IMR-90 (cell line): ENCODE measurements at regions not wholly inside any gene's neighbourhood (a gene's known extent, or its start where the extent isn't known, plus 50 kb on each side); places are given as distances from the start of the nearest gene placed in this dataset.

Experiments used
- ATAC-seq: fragments of 200-7000 bp; cut with Tn5 transposase; 2 replicates; pipeline ENCODE4 v1.9.1; 2020; ENCODE audit warnings: low read depth, mild to moderate bottlenecking, moderate library complexity
- BruUV-seq: library from RNA; stranded (reverse); fragments of 400-500 nt; replicated peaks from 2 replicates; lab custom pipeline; 2021; lab: Mats Ljungman, UMichigan
- CTCF ChIA-PET: fragments of 300-600 bp; formaldehyde crosslinking; extraction: SDS; loops from one replicate; lab custom pipeline; 2021; ENCODE audit warnings: antibody characterized with exemption; lab: Yijun Ruan, JAX
- POLR2A ChIA-PET: fragments of 300-600 bp; sonication (Branson Sonifier 250); formaldehyde crosslinking; loops from one replicate; lab custom pipeline; 2022; ENCODE audit warnings: antibody characterized with exemption; ENCODE audit not compliant: unreplicated experiment; lab: Charles Lee
- DNase-seq: peaks from one replicate; pipeline ENCODE4 v3.0.0; 2013
- H2AFZ ChIP-seq: replicated peaks from 2 replicates; pipeline ENCODE3; 2013; ENCODE audit warnings: low read length, mild to moderate bottlenecking; ENCODE audit not compliant: poor library complexity
- H2AK5ac ChIP-seq: 2 replicates; pipeline ENCODE4 v1.6.1; 2013; ENCODE audit warnings: low read depth, low read length, inconsistent platforms
- H2AK9ac ChIP-seq: replicated peaks from 2 replicates; pipeline ENCODE3; 2013; ENCODE audit warnings: mild to moderate bottlenecking, low read depth, low read length, moderate library complexity; ENCODE audit not compliant: poor library complexity
- H2BK120ac ChIP-seq: 2 replicates; pipeline ENCODE4 v1.6.1; 2013; ENCODE audit warnings: low read depth, low read length, inconsistent platforms
- H2BK15ac ChIP-seq: 3 replicates; pipeline ENCODE4 v1.6.1; 2013; ENCODE audit warnings: low read depth, low read length, inconsistent platforms
- H2BK20ac ChIP-seq: 2 replicates; pipeline ENCODE4 v1.6.1; 2013; ENCODE audit warnings: low read depth, mild to moderate bottlenecking, inconsistent platforms, low read length, moderate library complexity
- H2BK5ac ChIP-seq: 2 replicates; pipeline ENCODE4 v1.6.1; 2013; ENCODE audit warnings: mild to moderate bottlenecking, low read depth, low read length, inconsistent platforms; ENCODE audit not compliant: poor library complexity, severe bottlenecking
- H3K14ac ChIP-seq: replicated peaks from 2 replicates; pipeline ENCODE4 v1.6.1; 2013; ENCODE audit warnings: low read depth, low read length, inconsistent platforms
- H3K18ac ChIP-seq: 2 replicates; pipeline ENCODE4 v1.6.1; 2013; ENCODE audit warnings: low read depth, low read length, control low read depth
- H3K23ac ChIP-seq: 2 replicates; pipeline ENCODE4 v1.6.1; 2013; ENCODE audit warnings: low read depth, low read length, inconsistent platforms
- H3K27ac ChIP-seq: 2 replicates; pipeline ENCODE4 v1.5.1; 2013; ENCODE audit warnings: mild to moderate bottlenecking, control low read depth, low read length; ENCODE audit not compliant: insufficient read depth
- H3K27me3 ChIP-seq: 2 replicates; pipeline ENCODE4 v1.6.1; 2013; ENCODE audit warnings: low read length; ENCODE audit not compliant: control insufficient read depth, insufficient read depth
- H3K36me3 ChIP-seq: 2 replicates; pipeline ENCODE4 v1.6.1; 2013; ENCODE audit warnings: low read length, mixed read lengths; ENCODE audit not compliant: control insufficient read depth, insufficient read depth
- H3K4ac ChIP-seq: 2 replicates; pipeline ENCODE4 v1.6.1; 2013; ENCODE audit warnings: low read depth, low read length, inconsistent platforms
- H3K4me1 ChIP-seq: 2 replicates; pipeline ENCODE4 v1.6.1; 2013; ENCODE audit warnings: low read length, mixed read lengths; ENCODE audit not compliant: control insufficient read depth, insufficient read depth
- H3K4me2 ChIP-seq: 2 replicates; pipeline ENCODE4 v1.6.1; 2013; ENCODE audit warnings: low read depth, mild to moderate bottlenecking, control low read depth, low read length, moderate library complexity
- H3K4me3 ChIP-seq: 2 replicates; pipeline ENCODE4 v1.5.1; 2013; ENCODE audit warnings: low read depth, mild to moderate bottlenecking, control low read depth, low read length, moderate library complexity; ENCODE audit not compliant: insufficient read depth
- H3K56ac ChIP-seq: 2 replicates; pipeline ENCODE4 v1.6.1; 2013; ENCODE audit warnings: low read length, inconsistent platforms; ENCODE audit not compliant: insufficient read depth; ENCODE audit errors: extremely low read depth
- H3K79me1 ChIP-seq, 2 experiments: 2 replicates each; pipeline ENCODE4 v1.6.1; 2013; ENCODE audit warnings: low read length in 2 of 2, inconsistent platforms in 1 of 2, low read depth in 1 of 2
- H3K9ac ChIP-seq: 2 replicates; pipeline ENCODE4 v1.6.1; 2013; ENCODE audit warnings: low read depth, low read length, control low read depth
- H3K9me1 ChIP-seq: 2 replicates; pipeline ENCODE4 v1.6.1; 2013; ENCODE audit warnings: low read length, inconsistent platforms; ENCODE audit not compliant: insufficient read depth
- H3K9me3 ChIP-seq: 2 replicates; pipeline ENCODE4 v1.6.1; 2013; ENCODE audit warnings: low read length; ENCODE audit not compliant: control insufficient read depth, insufficient read depth
- H4K20me1 ChIP-seq: 2 replicates; pipeline ENCODE4 v1.6.1; 2013; ENCODE audit warnings: low read length, inconsistent platforms; ENCODE audit not compliant: insufficient read depth
- H4K5ac ChIP-seq: 2 replicates; pipeline ENCODE4 v1.6.1; 2013; ENCODE audit warnings: mild to moderate bottlenecking, low read depth, low read length, control low read depth
- H4K8ac ChIP-seq, 2 experiments: 2 replicates each; pipeline ENCODE4 v1.6.1; 2013; ENCODE audit warnings: low read depth in 2 of 2, low read length in 2 of 2, control low read depth in 1 of 2, inconsistent platforms in 1 of 2
- H4K91ac ChIP-seq: 2 replicates; pipeline ENCODE4 v1.6.1; 2013; ENCODE audit warnings: low read depth, low read length, inconsistent platforms; ENCODE audit not compliant: insufficient read depth
- BHLHE40 ChIP-seq: fragments of 150-350 bp; IDR thresholded peaks from 2 replicates; pipeline ENCODE4 v1.6.1; 2016; ENCODE audit warnings: mild to moderate bottlenecking, low read depth, low read length
- CEBPB ChIP-seq: IDR thresholded peaks from 2 replicates; pipeline ENCODE4 v1.6.1; 2012; ENCODE audit warnings: low read depth, low read length, improper control_type of control experiment
- CHD1 ChIP-seq: IDR thresholded peaks from 2 replicates; pipeline ENCODE4 v1.6.1; 2012; ENCODE audit warnings: low read depth, low read length, improper control_type of control experiment
- CTCF ChIP-seq: conservative IDR thresholded peaks from 2 replicates; pipeline ENCODE4 v1.5.1; 2012; ENCODE audit warnings: mild to moderate bottlenecking, low read depth, low read length, improper control_type of control experiment
- ELK1 ChIP-seq: fragments of 150-350 bp; IDR thresholded peaks from 2 replicates; pipeline ENCODE4 v1.6.1; 2016; ENCODE audit warnings: low read depth, mild to moderate bottlenecking, low read length, moderate library complexity, borderline replicate concordance
- FOS ChIP-seq: fragments of 150-350 bp; IDR thresholded peaks from 2 replicates; pipeline ENCODE4 v1.6.1; 2016; ENCODE audit warnings: low read depth, low read length
- MAFK ChIP-seq: IDR thresholded peaks from 2 replicates; pipeline ENCODE4 v1.6.1; 2012; ENCODE audit warnings: low read depth, low read length, improper control_type of control experiment
- MAZ ChIP-seq: IDR thresholded peaks from 2 replicates; pipeline ENCODE4 v1.6.1; 2012; ENCODE audit warnings: low read depth, mild to moderate bottlenecking, low read length, improper control_type of control experiment, moderate library complexity, borderline replicate concordance
- MXI1 ChIP-seq: IDR thresholded peaks from 2 replicates; pipeline ENCODE4 v1.6.1; 2012; ENCODE audit warnings: low read depth, mild to moderate bottlenecking, low read length, moderate library complexity, borderline replicate concordance
- NFE2L2 ChIP-seq: fragments of 150-350 bp; IDR thresholded peaks from 2 replicates; pipeline ENCODE4 v1.6.1; 2016; ENCODE audit warnings: low read depth, mild to moderate bottlenecking, low read length
- POLR2A ChIP-seq: IDR thresholded peaks from 2 replicates; pipeline ENCODE4 v1.6.1; 2012; ENCODE audit warnings: mild to moderate bottlenecking, low read depth, low read length
- RAD21 ChIP-seq: IDR thresholded peaks from 2 replicates; pipeline ENCODE4 v1.6.1; 2012; ENCODE audit warnings: low read length, improper control_type of control experiment
- RCOR1 ChIP-seq: IDR thresholded peaks from 2 replicates; pipeline ENCODE4 v1.6.1; 2012; ENCODE audit warnings: mild to moderate bottlenecking, low read length, improper control_type of control experiment; ENCODE audit not compliant: insufficient replicate concordance
- RFX5 ChIP-seq: IDR thresholded peaks from 2 replicates; pipeline ENCODE4 v1.8.0; 2012; ENCODE audit warnings: low read depth, mild to moderate bottlenecking, low read length, moderate library complexity
- SMC3 ChIP-seq: fragments of 150-350 bp; IDR thresholded peaks from 2 replicates; pipeline ENCODE4 v1.6.1; 2016; ENCODE audit warnings: low read depth, mild to moderate bottlenecking, antibody characterized with exemption, low read length, moderate library complexity
- USF2 ChIP-seq: fragments of 150-350 bp; IDR thresholded peaks from 2 replicates; pipeline ENCODE4 v1.6.1; 2017; ENCODE audit warnings: mild to moderate bottlenecking, antibody characterized with exemption, low read length, low read depth
- WGBS, 2 experiments: methylation state at CpG; one replicate each; pipeline versions ENCODE4 v1.1.5 to v1.1.7; 2013; ENCODE audit warnings: missing lambda C conversion rate in 2 of 2; ENCODE audit not compliant: insufficient read length in 1 of 2; ENCODE audit errors: extremely low coverage in 2 of 2; 5-methylcytosine and 5-hydroxymethylcytosine counted together
- dilution Hi-C: fragments of 300-500 bp; cut with HindIII; formaldehyde crosslinking; loops from one replicate; pipeline ENCODE4 v1.14.3; 2018; ENCODE audit warnings: low sequenced_read_pairs; ENCODE audit not compliant: unreplicated experiment
- in situ Hi-C: fragments of 300-500 bp; cut with MboI; formaldehyde crosslinking; loops from 3 replicates; pipeline ENCODE4 v1.14.3; 2019; ENCODE audit warnings: low sequenced_read_pairs, inconsistent platforms, mixed read lengths
- intact Hi-C: fragments of 100-400 bp; cut with micrococcal nuclease; formaldehyde crosslinking; loops from 2 replicates; pipeline ENCODE4 v1.10.0; 2022

- dilution Hi-C loops = no loop called here
- no peak overlapping the region for H3K27ac ChIP-seq
Measured at GRCh38 chr5:42905827-42906226, 94.1 kb upstream of the SELENOP start.

More at GRCh38 chr5:42905827-42906226, 94.1 kb upstream of the SELENOP start:
- Histone ChIP-seq H2AFZ (no peak overlapping the region), H4K91ac (no peak overlapping the region), H2BK120ac (no peak overlapping the region), H3K4me3 (no peak overlapping the region), H3K18ac (no peak overlapping the region), H3K4me2 (no peak overlapping the region), H3K23ac (no peak overlapping the region), H3K14ac (no peak overlapping the region), H3K9ac (no peak overlapping the region), H2AK5ac (no peak overlapping the region), H3K56ac (no peak overlapping the region), H2BK15ac (no peak overlapping the region), H4K5ac (no peak overlapping the region), H2BK5ac (no peak overlapping the region), H3K79me1 (no peaks in the 10 kb centered on the region), H3K36me3 (no peaks in the 10 kb centered on the region), H3K27me3 (peaks cover 13% of the 10 kb centered on the region), H4K20me1 (no peaks in the 10 kb centered on the region), H2BK20ac (no peak overlapping the region), H3K9me3 (no peaks in the 10 kb centered on the region), H3K4me1 (no peaks in the 10 kb centered on the region), H4K8ac (no peak overlapping the region), H2AK9ac (no peak overlapping the region), H3K4ac (no peak overlapping the region), H3K9me1 (no peaks in the 10 kb centered on the region)
- ChIA-PET CTCF (no interaction called here), POLR2A (no interaction called here)
- in situ Hi-C loops (loop anchor here (10.0 to 25.0 kb wide), 2 partner anchors 399 to 581 kb away; partner anchors contain the start of gene TMEM267), intact Hi-C loops (no loop called here)
- TF ChIP-seq BHLHE40 (no peak), FOS (no peak), ELK1 (no peak), CTCF (no peak), POLR2A (no peak), CHD1 (no peak), MAZ (no peak), NFE2L2 (no peak), RCOR1 (no peak), CEBPB (no peak), USF2 (no peak), RAD21 (no peak), SMC3 (no peak), MXI1 (no peak), RFX5 (no peak), MAFK (no peak)
- WGBS, 2 experiments = no CpG with 5 or more reads among the region's 1 CpG
- DNase-seq (no peak), ATAC-seq (no peak)
- BruUV-seq = no TSS peak
